ENCODE measurements at regions not wholly inside any gene's neighbourhood (a gene's known extent, or its start where the extent isn't known, plus 50 kb on each side); places are given as distances from the start of the nearest gene placed in this dataset.

DNA sequence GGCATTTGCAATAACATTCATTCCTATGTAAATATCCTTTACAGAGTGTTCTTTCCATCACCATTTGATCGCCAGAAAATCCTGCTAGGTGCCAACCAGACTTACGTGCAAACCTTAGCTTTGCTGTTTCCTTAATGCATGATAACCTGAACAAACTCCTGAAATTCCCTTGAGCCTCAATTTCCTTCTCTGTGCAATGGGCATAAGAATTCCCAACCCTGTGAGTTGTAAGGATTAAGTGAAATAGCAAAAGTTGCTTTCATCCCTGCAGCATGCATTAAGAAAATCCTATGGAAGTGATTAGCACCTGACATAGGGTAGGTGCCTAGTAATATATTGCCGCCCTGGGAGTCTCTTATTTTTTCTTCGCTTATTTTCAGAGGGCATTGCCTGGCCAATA, 272.7 kb downstream of the MAF start:
- ChIA-PET CTCF (no interaction called here), POLR2A (no interaction called here)
- Histone ChIP-seq H3K4me1 (ENCODE audit: control insufficient read depth, insufficient read depth, low read length) (no peaks in the 10 kb centered on the region), H3K36me3 (ENCODE audit: control insufficient read depth in 2 of 2, insufficient read depth in 1 of 2, low read length in 2 of 2) (no peaks in the 10 kb centered on the region), H3K4me3 (ENCODE audit: low read depth, low read length) (no peak overlapping the region), H3K27ac (ENCODE audit: extremely low read depth, low read depth, low read length) (no peak overlapping the region), H3K9me3 (ENCODE audit: control insufficient read depth, insufficient read depth, low read depth, low read length) (no peaks in the 10 kb centered on the region)
- TF ChIP-seq ZNF626 (tag by site-specific recombination; IDR thresholded peaks at IDR 0.05) = no peak
- TF ChIP-seq ZNF791 (tag by site-specific recombination; IDR thresholded peaks at IDR 0.05) = no peak
- no peak for TF ChIP-seq ZNF311 (tag by site-specific recombination; IDR thresholded peaks at IDR 0.05; ENCODE audit: borderline replicate concordance)
- no peak for TF ChIP-seq SP3 (tag by site-specific recombination; IDR thresholded peaks at IDR 0.05)
- TF ChIP-seq ZNF610 (tag by site-specific recombination; IDR thresholded peaks at IDR 0.05; ENCODE audit: borderline replicate concordance) = no peak
- TF ChIP-seq ZBTB17 (tag by site-specific recombination; IDR thresholded peaks at IDR 0.05) = no peak
- TF ChIP-seq, protein P1, sequence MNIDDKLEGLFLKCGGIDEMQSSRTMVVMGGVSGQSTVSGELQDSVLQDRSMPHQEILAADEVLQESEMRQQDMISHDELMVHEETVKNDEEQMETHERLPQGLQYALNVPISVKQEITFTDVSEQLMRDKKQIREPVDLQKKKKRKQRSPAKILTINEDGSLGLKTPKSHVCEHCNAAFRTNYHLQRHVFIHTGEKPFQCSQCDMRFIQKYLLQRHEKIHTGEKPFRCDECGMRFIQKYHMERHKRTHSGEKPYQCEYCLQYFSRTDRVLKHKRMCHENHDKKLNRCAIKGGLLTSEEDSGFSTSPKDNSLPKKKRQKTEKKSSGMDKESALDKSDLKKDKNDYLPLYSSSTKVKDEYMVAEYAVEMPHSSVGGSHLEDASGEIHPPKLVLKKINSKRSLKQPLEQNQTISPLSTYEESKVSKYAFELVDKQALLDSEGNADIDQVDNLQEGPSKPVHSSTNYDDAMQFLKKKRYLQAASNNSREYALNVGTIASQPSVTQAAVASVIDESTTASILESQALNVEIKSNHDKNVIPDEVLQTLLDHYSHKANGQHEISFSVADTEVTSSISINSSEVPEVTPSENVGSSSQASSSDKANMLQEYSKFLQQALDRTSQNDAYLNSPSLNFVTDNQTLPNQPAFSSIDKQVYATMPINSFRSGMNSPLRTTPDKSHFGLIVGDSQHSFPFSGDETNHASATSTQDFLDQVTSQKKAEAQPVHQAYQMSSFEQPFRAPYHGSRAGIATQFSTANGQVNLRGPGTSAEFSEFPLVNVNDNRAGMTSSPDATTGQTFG (tag by site-specific recombination; IDR thresholded peaks at IDR 0.05; ENCODE audit: borderline replicate concordance) = no peak
- no peak for TF ChIP-seq ZNF670 (tag by site-specific recombination; IDR thresholded peaks at IDR 0.05; ENCODE audit: low read depth)

DNA sequence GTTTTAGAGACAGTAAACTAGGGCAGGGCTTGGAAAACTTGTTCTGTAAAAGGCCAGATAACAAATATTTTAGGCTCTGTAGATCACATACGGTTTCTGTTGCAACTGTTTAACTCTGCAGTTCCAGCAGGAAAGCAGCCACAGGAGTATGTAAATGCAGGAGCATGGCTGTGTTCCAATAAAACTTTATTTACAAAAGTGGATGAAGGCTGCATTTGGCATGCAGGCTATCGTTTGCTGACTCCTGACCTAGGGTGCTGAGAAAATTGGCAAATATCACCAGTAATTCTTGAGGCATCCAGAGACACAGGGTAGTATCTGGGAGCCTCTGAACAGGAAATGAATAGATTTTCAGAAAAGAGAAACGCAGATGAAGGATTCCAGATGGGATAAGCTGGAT, 274.0 kb downstream of the MAF start:
- Histone ChIP-seq H3K4me1 (ENCODE audit: control insufficient read depth, insufficient read depth, low read length) (no peaks in the 10 kb centered on the region), H3K27ac (ENCODE audit: extremely low read depth, low read depth, low read length) (no peak overlapping the region), H3K9me3 (ENCODE audit: control insufficient read depth, insufficient read depth, low read depth, low read length) (no peaks in the 10 kb centered on the region), H3K36me3 (ENCODE audit: control insufficient read depth in 2 of 2, insufficient read depth in 1 of 2, low read length in 2 of 2) (no peaks in the 10 kb centered on the region), H3K4me3 (ENCODE audit: low read depth, low read length) (no peak overlapping the region)
- ChIA-PET POLR2A (no interaction called here), CTCF (interaction anchor here (0.6 kb wide), 1 partner anchor 178 kb away, joined by 3 read pairs; no protein-coding TSS in a partner anchor)
- no peak for TF ChIP-seq ZNF10 (tag by site-specific recombination; IDR thresholded peaks at IDR 0.05)
- no peak for TF ChIP-seq SALL2 (tag by site-specific recombination; IDR thresholded peaks at IDR 0.05; ENCODE audit: borderline replicate concordance)
- TF ChIP-seq ZNF658 (tag by site-specific recombination; IDR thresholded peaks at IDR 0.05) = no peak
- no peak for TF ChIP-seq ZNF324 (tag by site-specific recombination; IDR thresholded peaks at IDR 0.05)
- no peak for TF ChIP-seq GLIS2 (tag by site-specific recombination; IDR thresholded peaks at IDR 0.05)
- TF ChIP-seq, protein P2, sequence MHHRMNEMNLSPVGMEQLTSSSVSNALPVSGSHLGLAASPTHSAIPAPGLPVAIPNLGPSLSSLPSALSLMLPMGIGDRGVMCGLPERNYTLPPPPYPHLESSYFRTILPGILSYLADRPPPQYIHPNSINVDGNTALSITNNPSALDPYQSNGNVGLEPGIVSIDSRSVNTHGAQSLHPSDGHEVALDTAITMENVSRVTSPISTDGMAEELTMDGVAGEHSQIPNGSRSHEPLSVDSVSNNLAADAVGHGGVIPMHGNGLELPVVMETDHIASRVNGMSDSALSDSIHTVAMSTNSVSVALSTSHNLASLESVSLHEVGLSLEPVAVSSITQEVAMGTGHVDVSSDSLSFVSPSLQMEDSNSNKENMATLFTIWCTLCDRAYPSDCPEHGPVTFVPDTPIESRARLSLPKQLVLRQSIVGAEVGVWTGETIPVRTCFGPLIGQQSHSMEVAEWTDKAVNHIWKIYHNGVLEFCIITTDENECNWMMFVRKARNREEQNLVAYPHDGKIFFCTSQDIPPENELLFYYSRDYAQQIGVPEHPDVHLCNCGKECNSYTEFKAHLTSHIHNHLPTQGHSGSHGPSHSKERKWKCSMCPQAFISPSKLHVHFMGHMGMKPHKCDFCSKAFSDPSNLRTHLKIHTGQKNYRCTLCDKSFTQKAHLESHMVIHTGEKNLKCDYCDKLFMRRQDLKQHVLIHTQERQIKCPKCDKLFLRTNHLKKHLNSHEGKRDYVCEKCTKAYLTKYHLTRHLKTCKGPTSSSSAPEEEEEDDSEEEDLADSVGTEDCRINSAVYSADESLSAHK (tag by site-specific recombination; IDR thresholded peaks at IDR 0.05) = no peak
- TF ChIP-seq ZNF600 (tag by site-specific recombination; IDR thresholded peaks at IDR 0.05) = no peak
- no peak for TF ChIP-seq ZNF843 (tag by site-specific recombination; IDR thresholded peaks at IDR 0.05)
- no peak for TF ChIP-seq ZNF837 (tag by site-specific recombination; IDR thresholded peaks at IDR 0.05)
- no peak for TF ChIP-seq ZNF792 (tag by site-specific recombination; IDR thresholded peaks at IDR 0.05)
- TF ChIP-seq, protein P3, sequence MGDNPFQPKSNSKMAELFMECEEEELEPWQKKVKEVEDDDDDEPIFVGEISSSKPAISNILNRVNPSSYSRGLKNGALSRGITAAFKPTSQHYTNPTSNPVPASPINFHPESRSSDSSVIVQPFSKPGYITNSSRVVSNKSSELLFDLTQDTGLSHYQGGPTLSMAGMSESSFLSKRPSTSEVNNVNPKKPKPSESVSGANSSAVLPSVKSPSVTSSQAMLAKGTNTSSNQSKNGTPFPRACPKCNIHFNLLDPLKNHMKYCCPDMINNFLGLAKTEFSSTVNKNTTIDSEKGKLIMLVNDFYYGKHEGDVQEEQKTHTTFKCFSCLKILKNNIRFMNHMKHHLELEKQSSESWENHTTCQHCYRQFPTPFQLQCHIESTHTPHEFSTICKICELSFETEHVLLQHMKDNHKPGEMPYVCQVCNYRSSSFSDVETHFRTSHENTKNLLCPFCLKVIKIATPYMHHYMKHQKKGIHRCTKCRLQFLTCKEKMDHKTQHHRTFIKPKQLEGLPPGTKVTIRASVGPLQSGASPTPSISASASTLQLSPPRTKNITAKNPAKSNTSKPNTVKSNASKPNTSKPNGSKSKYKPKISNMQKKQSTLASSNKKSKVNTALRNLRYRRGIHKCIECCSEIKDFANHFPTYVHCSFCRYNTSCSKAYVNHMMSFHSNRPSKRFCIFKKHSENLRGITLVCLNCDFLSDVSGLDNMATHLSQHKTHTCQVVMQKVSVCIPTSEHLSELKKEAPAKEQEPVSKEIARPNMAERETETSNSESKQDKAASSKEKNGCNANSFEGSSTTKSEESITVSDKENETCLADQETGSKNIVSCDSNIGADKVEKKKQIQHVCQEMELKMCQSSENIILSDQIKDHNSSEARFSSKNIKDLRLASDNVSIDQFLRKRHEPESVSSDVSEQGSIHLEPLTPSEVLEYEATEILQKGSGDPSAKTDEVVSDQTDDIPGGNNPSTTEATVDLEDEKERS (tag by site-specific recombination; IDR thresholded peaks at IDR 0.05) = no peak
- TF ChIP-seq ZNF785 (tag by site-specific recombination; IDR thresholded peaks at IDR 0.05) = no peak
- no peak for TF ChIP-seq TCF7L2 (IDR thresholded peaks at IDR 0.05; ENCODE audit: borderline replicate concordance, low read depth, low read length)
- no peak for TF ChIP-seq ZSCAN16 (tag by site-specific recombination; IDR thresholded peaks at IDR 0.05)
- no peak for TF ChIP-seq KLF7 (tag by site-specific recombination; IDR thresholded peaks at IDR 0.05; ENCODE audit: borderline replicate concordance)
- TF ChIP-seq, protein P4, sequence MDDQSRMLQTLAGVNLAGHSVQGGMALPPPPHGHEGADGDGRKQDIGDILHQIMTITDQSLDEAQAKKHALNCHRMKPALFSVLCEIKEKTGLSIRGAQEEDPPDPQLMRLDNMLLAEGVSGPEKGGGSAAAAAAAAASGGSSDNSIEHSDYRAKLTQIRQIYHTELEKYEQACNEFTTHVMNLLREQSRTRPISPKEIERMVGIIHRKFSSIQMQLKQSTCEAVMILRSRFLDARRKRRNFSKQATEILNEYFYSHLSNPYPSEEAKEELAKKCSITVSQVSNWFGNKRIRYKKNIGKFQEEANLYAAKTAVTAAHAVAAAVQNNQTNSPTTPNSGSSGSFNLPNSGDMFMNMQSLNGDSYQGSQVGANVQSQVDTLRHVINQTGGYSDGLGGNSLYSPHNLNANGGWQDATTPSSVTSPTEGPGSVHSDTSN (CRISPR knock-in tag; IDR thresholded peaks at IDR 0.05) = no peak
- TF ChIP-seq ZBTB7A (tag by site-specific recombination; IDR thresholded peaks at IDR 0.05; ENCODE audit: low read depth) = no peak
- TF ChIP-seq, protein P5, sequence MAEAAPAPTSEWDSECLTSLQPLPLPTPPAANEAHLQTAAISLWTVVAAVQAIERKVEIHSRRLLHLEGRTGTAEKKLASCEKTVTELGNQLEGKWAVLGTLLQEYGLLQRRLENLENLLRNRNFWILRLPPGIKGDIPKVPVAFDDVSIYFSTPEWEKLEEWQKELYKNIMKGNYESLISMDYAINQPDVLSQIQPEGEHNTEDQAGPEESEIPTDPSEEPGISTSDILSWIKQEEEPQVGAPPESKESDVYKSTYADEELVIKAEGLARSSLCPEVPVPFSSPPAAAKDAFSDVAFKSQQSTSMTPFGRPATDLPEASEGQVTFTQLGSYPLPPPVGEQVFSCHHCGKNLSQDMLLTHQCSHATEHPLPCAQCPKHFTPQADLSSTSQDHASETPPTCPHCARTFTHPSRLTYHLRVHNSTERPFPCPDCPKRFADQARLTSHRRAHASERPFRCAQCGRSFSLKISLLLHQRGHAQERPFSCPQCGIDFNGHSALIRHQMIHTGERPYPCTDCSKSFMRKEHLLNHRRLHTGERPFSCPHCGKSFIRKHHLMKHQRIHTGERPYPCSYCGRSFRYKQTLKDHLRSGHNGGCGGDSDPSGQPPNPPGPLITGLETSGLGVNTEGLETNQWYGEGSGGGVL (tag by site-specific recombination; IDR thresholded peaks at IDR 0.05) = no peak

All from HEK293 (cell line).